ENCODE measurements at regions not wholly inside any gene's neighbourhood (a gene's known extent, or its start where the extent isn't known, plus 50 kb on each side); places are given as distances from the start of the nearest gene placed in this dataset.

DNA sequence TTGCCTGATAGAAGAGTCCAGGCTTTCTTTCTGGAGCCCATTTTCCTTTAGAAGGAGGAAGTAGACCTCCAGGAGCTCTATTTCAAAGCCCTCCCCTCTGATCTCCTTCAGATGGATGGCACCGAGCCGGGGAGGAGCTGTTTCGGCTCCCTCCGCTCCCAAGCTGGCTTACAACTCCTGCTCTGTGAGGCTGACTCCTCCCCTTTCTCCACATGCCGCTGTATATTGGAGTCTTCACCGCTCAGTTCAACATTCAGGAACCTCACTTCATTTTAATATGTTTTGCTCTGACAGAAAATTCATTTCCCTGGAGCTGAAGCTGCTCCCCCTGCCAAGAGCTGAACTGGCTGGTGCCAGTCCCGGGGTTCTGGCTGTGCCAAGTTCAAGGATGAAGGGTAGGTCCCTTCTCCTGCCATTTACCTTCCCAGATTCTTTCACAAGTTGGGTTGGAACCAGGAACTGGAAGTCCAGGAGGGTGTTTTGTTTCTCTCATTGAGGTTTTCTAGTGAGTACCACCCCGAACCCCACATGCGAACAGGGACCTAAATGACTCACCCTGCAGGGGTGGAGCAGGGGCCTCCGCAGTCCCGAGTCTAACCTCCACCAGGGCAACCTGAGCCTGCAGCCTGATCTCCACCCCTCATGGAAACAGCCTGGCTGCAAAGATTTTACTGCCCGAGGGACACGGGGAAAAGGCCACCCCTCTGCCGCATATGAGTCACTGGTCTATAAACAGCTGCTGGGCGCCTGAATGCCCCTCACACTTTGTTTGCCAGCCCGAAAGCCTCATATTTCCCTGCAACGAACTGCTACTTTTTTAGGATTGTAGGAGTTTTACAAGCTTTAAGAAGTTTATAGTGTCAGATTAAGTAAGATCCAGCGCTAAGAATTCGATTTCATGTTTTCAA is 68.6 kb upstream of the FOXA2 start:
- no peak for DNase-seq

DNA sequence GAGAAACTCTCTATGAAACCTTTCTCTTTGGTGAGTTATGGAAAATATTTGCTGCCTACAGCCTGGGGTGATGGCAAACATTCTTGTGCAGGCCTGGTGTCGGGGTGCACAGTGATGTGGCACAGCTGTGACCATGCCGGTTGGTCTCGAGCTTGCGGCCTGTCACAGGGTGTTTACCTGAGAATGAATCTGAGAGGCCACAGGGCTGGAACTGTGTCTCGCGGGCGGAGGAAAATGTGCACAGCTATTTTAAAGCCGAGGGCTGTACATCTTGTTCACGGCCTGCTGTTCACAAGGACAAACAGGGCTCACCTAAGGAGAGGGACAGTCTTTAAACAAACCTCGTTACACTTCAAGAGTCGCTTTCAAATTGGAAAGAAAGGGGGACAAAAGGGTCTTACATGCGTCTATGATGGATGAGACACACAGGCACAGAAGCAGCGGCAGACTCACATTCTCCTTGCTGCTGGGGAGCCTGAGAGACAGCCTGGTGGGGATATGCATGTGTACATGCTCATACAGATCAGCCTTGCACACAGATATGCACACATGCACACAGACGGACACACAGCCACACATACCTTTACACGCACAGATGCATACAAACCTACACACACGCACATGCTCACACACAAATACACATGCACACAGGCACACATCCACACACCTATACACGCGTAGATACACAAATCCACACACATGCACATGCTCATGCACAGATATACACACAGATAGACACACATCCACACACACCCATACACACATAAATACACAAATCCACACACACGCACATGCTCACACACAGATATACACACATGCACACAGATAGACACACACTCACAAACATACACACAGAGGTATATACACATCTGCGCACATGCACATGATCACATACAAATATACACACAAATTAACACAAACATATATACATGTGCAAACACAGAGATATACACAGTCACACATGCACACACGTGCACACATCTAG is 69.6 kb upstream of the FOXA2 start:
- DNase-seq = no peak

DNA sequence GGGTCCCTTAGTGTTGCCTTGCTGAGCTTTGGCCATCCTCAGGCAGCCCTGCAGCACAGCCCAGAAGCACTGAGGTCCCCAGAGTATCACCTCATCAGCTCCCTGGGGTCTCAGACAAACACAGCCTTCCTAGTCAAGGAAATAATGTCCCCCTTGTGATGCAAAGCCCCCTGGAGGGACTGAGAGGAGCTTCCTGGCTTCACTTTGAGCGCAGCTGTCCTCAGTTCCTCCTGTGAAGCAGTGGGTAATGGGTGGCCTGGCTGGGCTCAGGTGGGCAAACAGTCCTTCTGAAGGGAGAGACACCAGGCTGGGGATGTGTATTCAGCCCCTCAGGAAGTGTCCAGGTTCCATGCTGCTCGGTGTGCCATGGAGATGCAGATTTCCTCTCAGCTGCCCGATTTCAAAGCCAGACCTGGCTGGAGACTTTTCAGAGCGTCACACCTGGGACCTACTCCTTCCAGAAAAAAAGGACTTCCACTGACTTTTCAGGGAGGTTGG is 79.2 kb upstream of the FOXA2 start:
- DNase-seq = no peak

DNA sequence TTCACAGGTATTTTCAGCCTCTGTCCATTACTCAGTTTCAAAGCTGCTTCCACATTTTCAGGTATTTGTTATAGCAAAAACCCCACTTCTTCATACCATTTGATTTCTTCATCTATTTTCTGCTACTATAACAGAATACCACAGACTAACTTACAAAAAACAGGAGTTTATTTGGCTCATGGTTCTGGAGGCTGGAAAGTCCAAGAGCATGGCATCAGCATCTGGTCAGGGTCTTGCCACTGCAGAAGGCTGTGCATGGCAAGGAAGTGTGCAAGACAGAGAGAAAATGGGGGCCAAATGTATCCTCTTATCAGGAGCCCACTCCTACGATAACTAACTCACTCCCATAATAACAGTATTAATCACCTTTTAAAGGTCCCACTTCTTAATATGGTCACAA is 82.8 kb upstream of the FOXA2 start:
- DNase-seq = no peak

DNA sequence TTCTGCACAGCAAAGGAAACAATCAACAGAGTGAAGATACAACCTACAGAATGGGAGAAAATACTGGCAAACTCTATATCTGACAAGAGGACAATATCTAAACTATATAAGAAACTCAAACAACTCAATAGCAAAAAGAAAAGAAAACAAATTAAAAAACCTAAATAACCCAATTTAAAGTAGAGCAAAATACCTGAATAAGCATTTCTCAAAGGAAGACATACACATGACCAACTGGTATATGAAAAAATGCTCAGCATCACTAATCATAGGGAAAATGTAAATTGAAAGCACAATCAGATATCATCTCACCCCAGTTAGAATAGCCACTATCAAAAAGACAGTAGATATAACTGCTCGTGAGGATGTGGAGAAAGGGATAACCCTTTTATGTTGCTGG is 87.8 kb upstream of the FOXA2 start:
- DNase-seq = no peak

DNA sequence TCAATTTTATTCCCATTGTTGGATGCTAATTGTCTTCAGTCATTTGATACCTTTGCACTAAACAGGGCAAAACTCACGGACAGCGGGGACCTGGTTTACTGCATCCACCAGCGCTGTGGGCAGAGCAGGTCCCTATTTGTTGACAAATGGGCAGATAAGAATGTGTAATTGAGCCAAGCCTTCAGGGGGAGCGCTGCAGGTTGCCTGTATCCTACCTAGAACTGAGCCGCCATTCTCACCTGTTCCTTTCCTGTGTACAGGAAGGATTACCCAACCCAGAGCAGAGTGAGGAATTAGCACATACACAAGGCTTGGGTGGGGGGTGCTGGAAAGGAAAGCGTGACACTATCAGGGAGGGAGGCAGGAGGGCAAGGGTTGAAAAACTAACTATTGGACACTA is 89.1 kb upstream of the FOXA2 start:
- DNase-seq = no peak

DNA sequence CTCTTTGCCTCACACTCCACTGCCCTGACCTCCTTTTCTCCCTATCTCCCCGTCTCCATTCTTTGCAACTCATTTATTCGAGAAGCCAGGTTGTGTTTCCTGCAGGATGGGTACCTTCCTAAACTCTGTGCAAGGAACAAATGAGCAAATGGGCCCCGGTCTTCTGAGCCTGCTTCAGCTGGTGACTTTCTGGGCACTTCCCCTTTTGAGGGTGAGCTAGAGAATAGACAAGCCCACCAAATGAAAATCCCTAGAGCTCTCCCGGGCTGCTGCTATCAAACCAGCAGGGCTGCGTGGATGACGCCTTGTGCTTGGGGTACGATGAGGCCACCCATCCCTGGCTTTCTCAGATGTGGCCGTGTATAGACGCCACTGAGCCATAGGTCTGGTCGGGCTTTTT is 91.0 kb upstream of the FOXA2 start:
- DNase-seq = no peak

DNA sequence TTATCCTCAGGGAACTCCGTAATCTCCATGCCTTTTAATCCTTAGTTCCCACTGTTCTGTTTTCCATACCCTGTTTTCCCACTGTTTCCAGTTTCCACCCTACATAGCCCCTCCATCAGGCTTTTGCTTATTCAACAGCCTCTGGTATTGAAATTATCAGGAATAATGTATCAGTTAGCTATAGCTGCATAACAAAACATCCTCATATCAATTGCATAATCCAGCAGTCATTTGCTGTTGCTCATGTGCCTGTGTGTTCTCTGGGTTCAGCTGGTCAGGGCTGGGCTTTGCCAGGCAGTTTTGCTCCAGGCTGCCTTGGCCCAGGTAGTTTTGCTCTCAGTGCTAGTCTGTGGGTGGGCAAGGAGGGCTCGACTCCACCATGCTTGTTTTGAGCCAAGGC is 94.3 kb upstream of the FOXA2 start:
- DNase-seq = no peak

DNA sequence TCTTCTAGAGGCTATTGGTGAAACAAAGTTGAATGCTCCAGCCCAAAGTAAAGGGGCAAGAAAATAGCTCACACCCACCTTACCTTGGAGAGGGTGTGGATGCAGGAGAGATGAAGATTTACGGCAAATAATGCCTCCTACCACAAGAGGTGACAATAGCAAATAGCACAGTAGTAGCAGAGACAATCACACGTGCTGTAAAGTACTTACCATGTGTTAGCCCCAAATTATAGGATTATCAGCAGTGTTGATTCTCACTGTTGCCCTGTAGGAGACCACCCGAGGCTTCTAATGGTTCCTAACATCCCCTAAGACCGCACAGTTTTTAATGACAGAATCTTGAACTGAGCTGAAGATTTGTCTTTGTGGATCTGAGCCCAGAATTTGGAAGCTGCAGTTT is 94.8 kb upstream of the FOXA2 start:
- no peak for DNase-seq

DNA sequence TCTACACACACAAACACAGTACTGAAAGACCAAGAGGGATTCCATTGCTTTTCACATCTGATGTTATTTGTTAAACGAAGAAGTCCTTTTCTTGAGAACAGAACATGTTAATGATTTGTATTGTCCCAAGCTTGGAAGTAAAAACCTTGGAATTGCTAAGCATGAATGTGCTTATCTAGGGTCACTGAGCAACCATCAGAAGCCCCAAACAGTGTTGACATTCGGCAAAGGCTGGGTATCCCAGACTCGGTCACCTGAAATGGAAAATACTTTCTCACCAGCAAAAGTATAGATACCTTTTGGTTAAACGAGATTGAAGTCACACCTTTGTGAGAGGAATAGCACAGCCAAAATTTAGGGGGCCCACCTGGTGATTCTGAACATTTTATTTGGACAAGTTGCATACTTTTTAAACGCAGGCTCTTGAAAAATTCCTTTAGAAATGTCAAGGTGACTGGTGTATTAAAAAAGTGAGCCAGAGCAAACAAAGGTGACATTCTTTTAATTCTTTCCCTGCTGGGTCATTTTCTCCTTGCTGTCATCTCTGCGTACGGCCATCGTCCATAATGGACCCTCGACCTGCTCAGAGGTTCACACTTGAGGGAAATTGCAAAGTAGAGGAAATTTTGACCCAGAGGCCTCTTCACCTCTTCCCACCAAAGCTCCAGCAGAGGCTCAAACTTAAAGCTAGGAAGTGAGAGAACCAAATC is 95.8 kb upstream of the FOXA2 start:
- no peak for DNase-seq

DNA sequence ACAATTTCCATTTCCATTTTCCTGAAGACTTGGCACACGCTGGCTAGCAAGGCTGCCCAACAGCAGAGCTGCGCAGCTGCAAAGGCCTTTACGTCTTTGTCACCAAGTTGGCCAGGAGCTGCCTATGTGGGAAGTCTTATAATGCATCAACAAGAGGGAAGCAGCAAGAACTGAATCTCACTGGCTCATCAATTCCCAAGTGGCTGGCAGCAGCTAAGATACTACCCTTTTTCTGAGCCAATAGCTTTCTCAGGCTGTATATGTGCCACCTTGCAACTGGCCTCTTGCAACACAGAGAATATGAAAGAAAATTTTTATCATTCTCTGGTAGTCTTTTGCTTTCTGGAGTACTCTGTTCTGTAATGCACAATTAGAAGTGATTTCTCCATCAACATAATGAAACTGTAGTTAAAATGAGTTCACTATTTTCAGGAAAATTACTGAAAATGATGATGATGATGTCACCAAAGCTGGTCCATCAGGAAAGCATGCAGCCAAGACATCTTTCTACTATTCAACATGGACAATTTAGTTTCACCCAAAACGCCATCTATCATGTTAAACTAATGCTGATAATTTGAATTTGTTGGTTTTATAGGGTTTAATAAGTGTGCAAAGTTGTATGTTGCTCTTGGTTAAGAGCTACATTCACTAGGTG is 97.3 kb upstream of the FOXA2 start:
- DNase-seq = no peak

DNA sequence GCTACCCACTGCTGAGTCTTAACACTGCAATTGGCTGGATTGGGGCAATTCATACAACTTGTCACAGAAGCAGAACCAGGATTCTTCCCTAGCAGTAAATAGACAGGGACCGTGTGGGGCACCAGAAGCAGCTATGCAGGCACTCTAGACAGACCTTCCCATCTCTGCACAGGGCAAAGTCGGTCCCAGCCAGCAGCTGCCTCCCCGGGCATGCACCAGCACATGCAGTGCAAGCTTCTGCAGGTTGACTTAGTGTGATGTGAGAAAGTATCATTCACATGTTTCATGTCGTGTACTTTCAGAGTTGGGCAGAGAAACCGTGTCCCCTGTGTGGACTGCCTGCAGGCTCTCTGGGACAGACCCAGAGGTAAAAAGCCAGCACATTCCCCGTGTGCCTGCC is 98.0 kb upstream of the FOXA2 start:
- DNase-seq = no peak

DNA sequence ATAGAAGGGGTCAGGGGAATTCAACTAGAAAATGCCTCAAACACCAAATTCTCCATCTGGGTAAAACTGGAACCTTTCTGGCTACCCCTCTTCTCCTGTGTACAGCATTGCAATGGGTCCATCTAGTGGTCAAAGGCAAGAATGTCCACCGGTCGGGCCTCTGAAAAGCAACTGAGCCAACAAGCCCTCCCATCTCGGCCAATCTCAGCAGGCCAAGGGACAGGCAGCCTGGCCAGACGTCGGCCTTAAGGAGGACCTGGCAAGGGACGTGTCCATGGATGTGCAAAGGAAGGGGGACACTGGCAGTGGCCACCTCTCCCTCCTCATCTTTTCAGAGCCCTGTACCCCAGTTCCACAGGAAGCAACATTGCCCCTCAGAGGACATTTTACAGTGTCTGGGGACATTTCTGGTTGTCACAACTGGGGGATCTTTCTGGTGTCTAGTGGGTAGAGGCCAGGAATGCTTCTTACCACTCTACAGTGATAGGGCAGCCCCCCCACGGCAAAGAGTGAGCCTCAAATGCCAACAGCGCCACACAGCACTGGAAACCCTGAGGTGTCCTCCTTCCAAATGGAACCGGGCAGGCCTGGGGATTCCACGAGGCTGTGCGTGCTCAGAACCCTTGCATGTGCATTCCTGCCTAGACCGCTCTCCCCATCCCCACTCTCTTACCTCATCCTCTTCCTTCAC is 99.8 kb upstream of the FOXA2 start:
- no peak for DNase-seq

DNA sequence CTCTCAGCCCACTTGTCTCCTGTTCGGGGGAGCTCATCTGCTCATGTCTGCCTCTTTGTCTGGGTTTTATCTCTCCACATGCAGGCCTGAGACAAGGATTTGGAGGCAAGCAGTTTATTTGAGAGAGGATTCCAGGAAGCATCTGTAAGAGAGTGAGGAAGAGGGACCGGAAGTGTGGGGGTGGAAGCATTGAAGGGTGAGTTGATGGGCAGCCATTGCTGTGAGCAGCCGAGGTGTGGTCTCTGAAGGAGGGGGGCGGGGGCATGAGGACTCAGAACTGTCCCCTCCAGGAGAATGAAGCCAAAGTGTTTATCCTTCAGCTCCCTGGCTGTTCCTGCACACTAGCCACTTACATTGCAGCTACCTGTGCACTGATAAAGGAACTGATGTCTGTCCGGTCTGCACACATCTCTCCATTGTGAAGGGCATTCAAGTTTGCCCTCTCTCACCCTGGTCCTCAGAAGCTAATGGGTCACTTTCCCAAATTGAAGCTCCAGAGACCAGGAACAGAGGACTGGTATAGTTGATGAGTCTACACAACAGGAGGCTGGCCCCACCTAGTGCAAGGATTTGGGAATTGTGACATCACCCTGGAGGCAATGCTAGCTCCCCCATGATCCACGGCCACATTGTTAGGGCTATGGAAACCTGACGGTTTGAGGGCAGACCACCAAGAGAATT is 100.5 kb upstream of the FOXA2 start:
- no peak for DNase-seq

DNA sequence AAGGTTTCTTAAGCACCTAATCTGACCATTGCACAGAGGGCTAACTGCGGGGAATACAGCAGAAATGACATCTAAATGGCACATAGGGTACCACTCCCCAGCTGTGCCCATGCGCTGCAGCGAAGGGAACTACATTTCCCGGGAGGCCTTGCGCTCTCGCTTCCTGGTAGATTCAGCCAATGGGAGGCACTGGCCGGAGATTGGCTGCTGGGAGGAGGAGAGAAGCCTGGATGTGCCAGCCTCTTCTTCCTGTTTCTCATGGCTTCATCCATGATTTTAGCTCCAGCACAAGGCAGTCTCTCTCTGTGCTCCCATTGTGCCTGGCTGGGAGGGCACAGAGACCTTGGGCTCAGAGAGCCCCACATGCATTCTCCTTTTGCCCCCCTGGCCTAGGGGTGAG is 101.7 kb upstream of the FOXA2 start:
- DNase-seq = no peak

DNA sequence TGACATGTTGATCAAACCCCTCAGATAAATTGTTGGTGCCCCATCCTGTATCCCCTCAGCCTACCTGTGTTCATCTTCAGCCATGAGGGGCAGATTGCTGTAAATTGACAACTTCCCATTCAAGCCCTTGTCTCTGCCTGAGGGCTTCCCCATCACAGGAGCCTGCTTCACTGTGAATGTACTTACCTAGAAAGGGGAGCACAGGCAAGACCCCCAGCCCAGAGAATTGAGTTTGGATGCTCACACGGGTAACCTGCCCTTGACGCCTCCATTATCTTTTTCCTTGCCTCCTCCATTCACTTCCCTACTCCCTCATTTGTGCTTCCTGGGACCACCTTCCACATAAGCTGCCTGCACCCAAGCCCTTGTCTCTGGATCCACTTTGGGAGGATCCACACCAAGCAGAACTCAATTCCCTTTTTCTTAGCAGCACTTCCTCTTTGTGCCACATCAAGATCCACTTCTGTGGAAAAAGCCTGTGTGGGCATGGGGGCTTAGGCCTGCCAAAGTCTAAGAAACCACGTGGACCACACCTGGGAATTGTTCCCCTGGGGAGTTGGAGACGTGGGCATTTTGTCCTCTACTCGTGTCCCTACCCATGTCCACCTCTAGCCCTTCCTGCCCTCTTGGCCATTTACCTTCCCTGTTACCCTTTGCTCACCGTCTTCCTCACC is 103.4 kb upstream of the FOXA2 start:
- no peak for DNase-seq

DNA sequence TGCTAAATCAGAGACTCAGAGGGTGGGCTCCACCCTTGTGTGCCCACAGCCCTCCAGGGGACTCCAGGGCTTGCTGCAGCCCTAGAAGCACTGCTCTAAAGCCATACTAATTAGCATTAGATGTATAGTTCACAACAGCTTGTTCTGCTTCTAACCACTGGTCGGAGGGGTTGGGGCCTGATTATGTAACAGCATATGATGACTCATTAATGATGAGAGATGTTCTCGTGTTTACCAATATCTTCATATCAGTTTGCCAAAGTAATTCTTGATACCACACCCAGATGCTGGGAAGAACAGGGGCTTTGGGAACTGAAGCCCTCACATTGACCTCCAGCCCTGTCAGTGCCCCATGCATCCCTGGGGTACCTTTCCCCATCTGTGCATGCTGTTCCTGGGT is 104.1 kb upstream of the FOXA2 start:
- DNase-seq = no peak

DNA sequence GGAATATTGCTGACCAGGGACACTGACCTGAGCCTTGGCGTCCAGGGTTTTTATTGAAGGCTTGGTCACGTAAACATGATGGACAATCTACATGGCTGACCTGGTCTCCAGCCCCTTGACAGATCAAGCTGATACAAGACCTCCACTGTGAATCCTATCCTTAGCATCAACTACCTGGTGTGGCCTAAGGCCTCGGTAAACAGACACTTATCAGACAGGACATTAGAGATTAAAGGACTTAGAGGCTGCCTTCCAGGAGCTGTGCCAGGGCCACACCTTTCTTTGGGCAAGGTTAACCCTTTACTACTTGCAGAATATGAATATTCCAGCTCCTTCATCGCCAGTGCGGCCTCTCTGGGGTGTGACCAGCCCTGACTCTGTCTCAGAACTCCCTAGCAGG is 104.9 kb upstream of the FOXA2 start:
- no peak for DNase-seq

DNA sequence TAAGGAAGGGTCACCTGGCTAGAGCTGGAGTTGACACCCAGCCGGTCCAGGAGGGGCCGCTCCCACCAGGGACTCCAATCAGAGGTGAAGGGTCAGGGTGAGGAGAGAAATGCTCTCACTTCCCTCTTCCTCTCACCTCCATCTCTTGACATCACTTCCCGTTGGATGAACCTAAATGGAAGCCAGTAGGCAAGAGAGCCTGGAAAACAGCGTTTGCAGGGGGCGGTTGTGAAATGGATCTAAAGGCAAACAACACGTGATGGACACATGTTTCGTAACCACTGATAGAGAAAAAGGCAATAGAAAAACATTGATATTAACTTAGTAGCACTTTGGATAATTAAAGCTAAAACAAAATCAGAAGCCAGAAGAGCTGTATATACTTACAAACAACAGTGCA is 105.6 kb upstream of the FOXA2 start:
- DNase-seq = no peak

DNA sequence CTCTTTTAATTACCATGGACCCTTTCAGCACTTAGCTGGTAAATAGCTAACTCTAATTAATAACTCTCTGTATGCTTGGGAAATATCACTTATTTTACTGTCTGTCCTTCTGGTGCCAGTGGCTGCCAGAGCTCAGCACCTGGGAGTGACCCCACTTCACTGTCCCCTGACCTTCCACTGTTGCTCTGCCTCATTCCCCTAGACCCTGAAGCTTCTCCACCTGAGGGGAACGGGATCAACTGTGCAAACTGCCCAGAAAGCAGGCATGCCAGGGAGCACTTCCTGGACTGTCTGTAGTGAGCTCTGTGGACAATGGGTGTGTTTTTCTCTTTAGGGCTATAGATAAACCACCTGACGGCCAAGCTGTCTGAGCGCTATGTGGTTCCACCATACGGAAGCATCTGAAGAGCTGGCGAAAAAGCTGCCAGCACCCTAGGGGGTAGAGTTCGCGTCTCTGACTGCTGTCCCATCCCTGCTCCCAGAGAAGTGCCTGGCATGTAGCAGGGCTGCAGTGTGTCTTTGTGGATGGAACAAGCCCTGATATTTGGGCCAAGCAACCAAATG is 106.3 kb upstream of the FOXA2 start:
- DNase-seq = no peak
